ENCODE measurements at regions not wholly inside any gene's neighbourhood (a gene's known extent, or its start where the extent isn't known, plus 50 kb on each side); places are given as distances from the start of the nearest gene placed in this dataset.

GRCh38 chr4:171519457-171519856 is 293.7 kb upstream of the GALNTL6 start:
- TF ChIP-seq CTCF (IDR thresholded peaks at IDR 0.05) (no peak), POLR2A (IDR thresholded peaks at IDR 0.05) (no peak)

Data from gastroesophageal sphincter (tissue), 3 donors.